ENCODE measurements at regions not wholly inside any gene's neighbourhood (a gene's known extent, or its start where the extent isn't known, plus 50 kb on each side); places are given as distances from the start of the nearest gene placed in this dataset.
"Not testable (repeated sequence)": the region's sequence is repeated elsewhere in the genome, so short reads cannot be mapped to it uniquely, and the experiment has no call there.

- no peaks in the 10 kb centered on the region for H3K27me3 ChIP-seq (ENCODE audit: insufficient read depth, low read length)
- no peak overlapping the region for H3K9ac ChIP-seq (ENCODE audit: low read depth, low read length)
- H3K27ac ChIP-seq (ENCODE audit: low read length): no peak overlapping the region
- H3K4me3 ChIP-seq (ENCODE audit: low read length): no peak overlapping the region
- no peaks in the 10 kb centered on the region; the same call in 1 of the 2 replicates for H3K36me3 ChIP-seq (ENCODE audit: insufficient read depth, low read depth, low read length)
- peaks cover 6% of the 10 kb centered on the region; the same call in 1 of the 2 replicates for H3K4me1 ChIP-seq (ENCODE audit: insufficient read depth, low read length)
- no peaks in the 10 kb centered on the region for H3K9me3 ChIP-seq (ENCODE audit: insufficient read depth, low read depth, low read length)
Observed at GRCh38 chr9:21533597-21533996, 51.5 kb upstream of the IFNE start.

- Histone ChIP-seq H3K9me3 (ENCODE audit: insufficient read depth, low read depth, low read length) (no peaks in the 10 kb centered on the region), H3K27ac (ENCODE audit: low read length) (no peak overlapping the region), H3K9ac (ENCODE audit: low read depth, low read length) (no peak overlapping the region), H3K27me3 (ENCODE audit: insufficient read depth, low read length) (no peaks in the 10 kb centered on the region), H3K4me3 (ENCODE audit: low read length) (no peak overlapping the region), H3K4me1 (ENCODE audit: insufficient read depth, low read length) (peaks cover 6% of the 10 kb centered on the region; the same call in 1 of the 2 replicates), H3K36me3 (ENCODE audit: insufficient read depth, low read depth, low read length) (no peaks in the 10 kb centered on the region)
Observed at GRCh38 chr9:21535396-21535795, 53.3 kb upstream of the IFNE start.

- Histone ChIP-seq H3K4me3 (ENCODE audit: low read length) (no peak overlapping the region), H3K9me3 (ENCODE audit: insufficient read depth, low read depth, low read length) (peaks cover 12% of the 10 kb centered on the region; the same call in 1 of the 2 replicates), H3K27me3 (ENCODE audit: insufficient read depth, low read length) (no peaks in the 10 kb centered on the region), H3K9ac (ENCODE audit: low read depth, low read length) (no peak overlapping the region), H3K4me1 (ENCODE audit: insufficient read depth, low read length) (peaks cover 5% of the 10 kb centered on the region), H3K27ac (ENCODE audit: low read length) (no peak overlapping the region), H3K36me3 (ENCODE audit: insufficient read depth, low read depth, low read length) (no peaks in the 10 kb centered on the region)
Observed at GRCh38 chr9:21542787-21543186, 60.7 kb upstream of the IFNE start.

- H3K36me3 ChIP-seq (ENCODE audit: insufficient read depth, low read depth, low read length): no peaks in the 10 kb centered on the region
- H3K9me3 ChIP-seq (ENCODE audit: insufficient read depth, low read depth, low read length): peaks cover 12% of the 10 kb centered on the region; the same call in 1 of the 2 replicates
- H3K27ac ChIP-seq (ENCODE audit: low read length): no peak overlapping the region
- H3K9ac ChIP-seq (ENCODE audit: low read depth, low read length): no peak overlapping the region
- no peak overlapping the region for H3K4me3 ChIP-seq (ENCODE audit: low read length)
- H3K27me3 ChIP-seq (ENCODE audit: insufficient read depth, low read length): no peaks in the 10 kb centered on the region
- peaks cover 5% of the 10 kb centered on the region for H3K4me1 ChIP-seq (ENCODE audit: insufficient read depth, low read length)
Observed at GRCh38 chr9:21543187-21543586, 61.1 kb upstream of the IFNE start.

GRCh38 chr9:21543816-21544215 lies 61.7 kb upstream of the IFNE start:
- H3K4me1 ChIP-seq (ENCODE audit: insufficient read depth, low read length); H3K36me3 ChIP-seq (ENCODE audit: insufficient read depth, low read depth, low read length); H3K27ac ChIP-seq (ENCODE audit: low read length); H3K9ac ChIP-seq (ENCODE audit: low read depth, low read length); H3K4me3 ChIP-seq (ENCODE audit: low read length); H3K27me3 ChIP-seq (ENCODE audit: insufficient read depth, low read length): not testable (repeated sequence)
- peaks cover 12% of the 10 kb centered on the region; the same call in 1 of the 2 replicates for H3K9me3 ChIP-seq (ENCODE audit: insufficient read depth, low read depth, low read length)

- Histone ChIP-seq H3K27ac (ENCODE audit: low read length) (no peak overlapping the region), H3K27me3 (ENCODE audit: insufficient read depth, low read length) (no peaks in the 10 kb centered on the region), H3K4me1 (ENCODE audit: insufficient read depth, low read length) (peaks cover 13% of the 10 kb centered on the region), H3K9ac (ENCODE audit: low read depth, low read length) (no peak overlapping the region), H3K4me3 (ENCODE audit: low read length) (no peak overlapping the region), H3K36me3 (ENCODE audit: insufficient read depth, low read depth, low read length) (no peaks in the 10 kb centered on the region), H3K9me3 (ENCODE audit: insufficient read depth, low read depth, low read length) (peaks cover 12% of the 10 kb centered on the region; the same call in 1 of the 2 replicates)
Observed at GRCh38 chr9:21546949-21547348, 64.8 kb upstream of the IFNE start.

- Histone ChIP-seq H3K4me1 (ENCODE audit: insufficient read depth, low read length) (peaks cover 19% of the 10 kb centered on the region), H3K27ac (ENCODE audit: low read length) (no peak overlapping the region), H3K9ac (ENCODE audit: low read depth, low read length) (no peak overlapping the region), H3K9me3 (ENCODE audit: insufficient read depth, low read depth, low read length) (peaks cover 4% of the 10 kb centered on the region; the same call in 1 of the 2 replicates), H3K4me3 (ENCODE audit: low read length) (no peak overlapping the region), H3K36me3 (ENCODE audit: insufficient read depth, low read depth, low read length) (no peaks in the 10 kb centered on the region), H3K27me3 (ENCODE audit: insufficient read depth, low read length) (no peaks in the 10 kb centered on the region)
Observed at GRCh38 chr9:21549251-21549765, 67.2 kb upstream of the IFNE start.

GRCh38 chr9:21549890-21550289 lies 67.8 kb upstream of the IFNE start:
- H3K4me3 ChIP-seq (ENCODE audit: low read length): no peak overlapping the region
- no peak overlapping the region for H3K27ac ChIP-seq (ENCODE audit: low read length)
- no peaks in the 10 kb centered on the region for H3K36me3 ChIP-seq (ENCODE audit: insufficient read depth, low read depth, low read length)
- H3K27me3 ChIP-seq (ENCODE audit: insufficient read depth, low read length): no peaks in the 10 kb centered on the region
- no peak overlapping the region for H3K9ac ChIP-seq (ENCODE audit: low read depth, low read length)
- peaks cover 19% of the 10 kb centered on the region for H3K4me1 ChIP-seq (ENCODE audit: insufficient read depth, low read length)
- H3K9me3 ChIP-seq (ENCODE audit: insufficient read depth, low read depth, low read length): no peaks in the 10 kb centered on the region

- H3K4me1 ChIP-seq (ENCODE audit: insufficient read depth, low read length): peaks cover 19% of the 10 kb centered on the region
- no peak overlapping the region for H3K27ac ChIP-seq (ENCODE audit: low read length)
- H3K9ac ChIP-seq (ENCODE audit: low read depth, low read length): no peak overlapping the region
- no peaks in the 10 kb centered on the region for H3K36me3 ChIP-seq (ENCODE audit: insufficient read depth, low read depth, low read length)
- H3K4me3 ChIP-seq (ENCODE audit: low read length): no peak overlapping the region
- H3K27me3 ChIP-seq (ENCODE audit: insufficient read depth, low read length): no peaks in the 10 kb centered on the region
- no peaks in the 10 kb centered on the region for H3K9me3 ChIP-seq (ENCODE audit: insufficient read depth, low read depth, low read length)
Observed at GRCh38 chr9:21550392-21550791, 68.3 kb upstream of the IFNE start.

GRCh38 chr9:21551401-21551800 lies 69.3 kb upstream of the IFNE start:
- Histone ChIP-seq H3K27ac (ENCODE audit: low read length) (no peak overlapping the region), H3K9me3 (ENCODE audit: insufficient read depth, low read depth, low read length) (no peaks in the 10 kb centered on the region), H3K4me1 (ENCODE audit: insufficient read depth, low read length) (peaks cover 24% of the 10 kb centered on the region), H3K27me3 (ENCODE audit: insufficient read depth, low read length) (no peaks in the 10 kb centered on the region), H3K36me3 (ENCODE audit: insufficient read depth, low read depth, low read length) (no peaks in the 10 kb centered on the region), H3K4me3 (ENCODE audit: low read length) (no peak overlapping the region), H3K9ac (ENCODE audit: low read depth, low read length) (no peak overlapping the region)

- Histone ChIP-seq H3K9me3 (ENCODE audit: insufficient read depth, low read depth, low read length) (no peaks in the 10 kb centered on the region), H3K27ac (ENCODE audit: low read length) (no peak overlapping the region), H3K4me1 (ENCODE audit: insufficient read depth, low read length) (peaks cover 24% of the 10 kb centered on the region; the same call in 1 of the 2 replicates), H3K4me3 (ENCODE audit: low read length) (no peak overlapping the region), H3K36me3 (ENCODE audit: insufficient read depth, low read depth, low read length) (no peaks in the 10 kb centered on the region), H3K27me3 (ENCODE audit: insufficient read depth, low read length) (peaks cover 7% of the 10 kb centered on the region; the same call in 1 of the 2 replicates), H3K9ac (ENCODE audit: low read depth, low read length) (no peak overlapping the region)
Observed at GRCh38 chr9:21552244-21553170, 70.4 kb upstream of the IFNE start.

- peaks cover 24% of the 10 kb centered on the region; the same call in 1 of the 2 replicates for H3K4me1 ChIP-seq (ENCODE audit: insufficient read depth, low read length)
- H3K4me3 ChIP-seq (ENCODE audit: low read length): no peak overlapping the region
- H3K27me3 ChIP-seq (ENCODE audit: insufficient read depth, low read length): peaks cover 17% of the 10 kb centered on the region
- H3K9me3 ChIP-seq (ENCODE audit: insufficient read depth, low read depth, low read length): no peaks in the 10 kb centered on the region
- no peaks in the 10 kb centered on the region for H3K36me3 ChIP-seq (ENCODE audit: insufficient read depth, low read depth, low read length)
- H3K9ac ChIP-seq (ENCODE audit: low read depth, low read length): no peak overlapping the region
- no peak overlapping the region for H3K27ac ChIP-seq (ENCODE audit: low read length)
Observed at GRCh38 chr9:21553441-21553840, 71.3 kb upstream of the IFNE start.
